GM20000 (cell line): ENCODE measurements at regions not wholly inside any gene's neighbourhood (a gene's known extent, or its start where the extent isn't known, plus 50 kb on each side); places are given as distances from the start of the nearest gene placed in this dataset.

Experiments
- DNase-seq: peaks from one replicate; pipeline ENCODE4 v3.0.0; 2012; ENCODE audit warnings: low spot score
- CTCF ChIP-seq: IDR thresholded peaks from 2 replicates; pipeline ENCODE4 v1.5.1; 2012; ENCODE audit warnings: mild to moderate bottlenecking, control low read depth; ENCODE audit errors: extremely low read depth, missing control alignments

- DNase-seq = no peak
- TF ChIP-seq CTCF = no peak
These were observed 419.4 kb upstream of the AGA start for GRCh38 chr4:177861551-177862094.

GRCh38 chr4:177862541-177863176 lies 420.4 kb upstream of the AGA start:
- TF ChIP-seq CTCF = no peak
- no peak for DNase-seq

GRCh38 chr4:177879851-177880250 lies 437.6 kb upstream of the AGA start:
- DNase-seq = no peak
- no peak for TF ChIP-seq CTCF

- TF ChIP-seq CTCF = no peak
- DNase-seq = no peak
These were observed 452.9 kb upstream of the AGA start for GRCh38 chr4:177895136-177895535.

- no peak for DNase-seq
- TF ChIP-seq CTCF = no peak
These were observed 459.5 kb upstream of the AGA start for GRCh38 chr4:177901786-177902185.

- DNase-seq = no peak
- no peak for TF ChIP-seq CTCF
These were observed 460.1 kb upstream of the AGA start for GRCh38 chr4:177902386-177902785.

GRCh38 chr4:177907736-177908424 lies 465.6 kb upstream of the AGA start:
- no peak for DNase-seq
- TF ChIP-seq CTCF = no peak
